Activated T-cell treated with anti-CD3 and anti-CD28 coated beads for 4 hours (primary cell): ENCODE measurements at regions not wholly inside any gene's neighbourhood (a gene's known extent, or its start where the extent isn't known, plus 50 kb on each side); places are given as distances from the start of the nearest gene placed in this dataset.
"Not testable (repeated sequence)": the region's sequence is repeated elsewhere in the genome, so short reads cannot be mapped to it uniquely, and the experiment has no call there.

Source experiments
- DNase-seq: peaks from one replicate; pipeline ENCODE4 v3.0.0-alpha.2; 2020

DNA sequence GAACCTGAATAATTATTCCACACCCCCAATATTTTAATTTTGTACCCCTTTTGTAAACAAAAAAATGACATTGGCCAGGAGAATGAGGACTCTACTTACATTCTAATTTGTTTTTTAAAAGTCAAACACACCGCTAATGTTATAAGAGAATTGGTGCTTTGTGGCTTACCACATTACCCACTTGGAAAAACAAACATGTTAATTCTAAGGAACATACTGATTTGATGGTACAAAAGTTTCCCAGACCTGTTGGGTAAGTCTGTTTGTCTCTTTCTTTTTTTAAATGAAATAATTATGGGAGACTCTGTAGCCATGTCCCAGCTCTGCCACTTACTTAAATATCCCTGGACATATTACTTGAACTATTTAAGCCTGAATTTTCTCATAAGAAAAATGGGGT lies 352.5 kb upstream of the C2CD4B start:
- no peak for DNase-seq

- DNase-seq = not testable (repeated sequence)
Measured at GRCh38 chr15:62518666-62519065, 353.6 kb upstream of the C2CD4B start.

GRCh38 chr15:62519900-62520299 lies 354.8 kb upstream of the C2CD4B start:
- no peak for DNase-seq

DNA sequence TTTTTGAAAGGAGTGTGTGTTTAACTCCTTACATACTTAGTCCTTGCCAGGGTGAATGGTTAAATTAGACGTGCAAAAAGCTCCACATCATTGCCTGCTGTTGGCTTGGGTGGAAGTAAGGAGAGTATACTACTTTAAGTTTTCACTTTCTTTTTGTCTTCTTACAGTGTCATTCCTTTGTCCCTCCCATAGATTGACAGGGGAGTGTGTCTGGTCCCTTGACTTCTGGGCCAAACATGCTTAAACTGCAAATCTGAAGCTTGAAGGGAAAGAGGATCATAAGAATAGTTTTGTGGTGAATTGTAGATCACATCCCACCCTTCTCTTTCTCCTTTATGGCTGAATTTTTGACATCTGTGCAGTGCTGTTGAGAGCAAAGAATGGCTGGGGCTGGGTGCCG lies 355.8 kb upstream of the C2CD4B start:
- DNase-seq = no peak

DNA sequence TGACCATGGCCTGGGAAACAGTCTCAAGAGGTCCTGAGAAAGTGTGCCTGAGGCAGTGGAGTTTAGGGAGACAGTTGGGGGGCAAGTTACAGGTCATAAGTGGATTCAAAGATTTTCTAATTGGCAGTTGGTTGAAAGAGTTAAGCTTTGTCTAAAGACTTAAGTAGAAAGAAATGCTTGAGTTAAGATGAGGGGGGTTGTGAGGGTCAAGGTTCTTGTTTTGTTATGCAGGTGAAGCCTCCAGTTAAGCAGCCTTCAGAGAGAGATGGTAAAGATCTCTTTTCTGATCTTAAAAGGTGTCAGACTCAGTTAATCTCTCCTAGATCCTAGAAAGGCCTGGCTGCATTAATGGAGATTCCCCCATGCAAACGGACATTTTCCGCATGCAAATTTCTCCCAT lies 356.3 kb upstream of the C2CD4B start:
- DNase-seq = no peak

GRCh38 chr15:62524848-62525247 lies 359.8 kb upstream of the C2CD4B start:
- no peak for DNase-seq

- DNase-seq = no peak
Measured at GRCh38 chr15:62527387-62527786, 362.3 kb upstream of the C2CD4B start.

- no peak for DNase-seq
Measured at GRCh38 chr15:62528505-62528904, 363.4 kb upstream of the C2CD4B start.

DNA sequence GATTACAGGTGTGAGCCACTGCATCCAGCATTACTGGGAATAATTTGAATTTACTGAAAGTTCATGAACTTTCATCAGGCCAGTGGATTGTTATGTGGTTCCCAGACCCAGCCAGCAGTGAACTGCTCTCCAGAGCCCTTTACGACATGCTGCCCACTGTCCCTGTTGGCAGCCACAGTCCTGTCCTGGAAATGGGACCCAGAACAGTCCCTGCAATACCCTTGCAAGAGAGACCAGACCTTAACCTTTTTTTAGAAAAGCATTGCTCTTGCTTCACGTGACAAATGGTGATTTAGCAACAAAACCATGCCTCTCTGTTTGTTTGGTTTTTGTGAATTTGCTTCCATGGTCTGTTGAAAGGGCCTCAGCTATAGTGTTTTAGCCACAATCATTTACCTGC lies 367.3 kb upstream of the C2CD4B start:
- DNase-seq = no peak

- no peak for DNase-seq
Measured at GRCh38 chr15:62533687-62534086, 368.6 kb upstream of the C2CD4B start.

DNA sequence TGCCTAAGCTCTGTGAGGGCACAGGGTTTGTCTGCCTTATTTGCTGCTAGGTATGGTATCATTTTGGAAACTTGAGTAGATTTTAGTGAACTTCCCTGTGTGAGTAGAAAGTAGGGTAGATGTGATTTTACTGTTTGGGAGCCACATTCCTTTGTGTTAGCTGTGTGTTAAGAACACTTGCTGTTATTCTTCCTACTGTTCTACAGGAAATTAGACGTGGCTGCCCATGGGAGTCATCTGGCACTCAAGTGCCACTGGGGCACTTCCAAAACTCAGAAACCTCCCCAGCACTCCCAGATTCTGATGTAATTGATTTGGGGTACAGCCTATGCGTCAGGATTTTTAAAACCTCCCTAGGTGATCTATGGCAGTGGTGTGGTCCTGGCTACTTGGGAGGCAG lies 369.9 kb upstream of the C2CD4B start:
- no peak for DNase-seq

DNA sequence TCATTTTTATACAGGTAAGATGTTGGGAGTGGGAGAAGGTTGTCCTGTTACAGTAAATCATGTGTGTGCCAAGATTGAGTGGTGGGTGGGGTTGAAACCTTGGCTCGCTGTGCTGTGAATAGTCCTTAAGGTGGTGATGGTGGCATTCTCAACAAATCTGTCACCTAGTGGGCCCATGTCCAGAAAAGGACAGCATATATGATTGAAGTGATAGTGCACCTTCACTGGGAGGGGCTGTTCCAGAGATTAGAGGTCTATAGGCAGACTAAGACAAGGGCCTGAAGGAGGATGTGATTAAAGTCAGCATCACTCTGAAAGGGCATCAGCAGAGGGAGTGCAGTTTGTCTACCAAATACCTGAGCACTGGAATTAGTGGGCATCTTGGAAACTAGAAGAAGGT lies 374.2 kb upstream of the C2CD4B start:
- DNase-seq = no peak

- no peak for DNase-seq
Measured at GRCh38 chr15:62541250-62541649, 376.2 kb upstream of the C2CD4B start.

DNA sequence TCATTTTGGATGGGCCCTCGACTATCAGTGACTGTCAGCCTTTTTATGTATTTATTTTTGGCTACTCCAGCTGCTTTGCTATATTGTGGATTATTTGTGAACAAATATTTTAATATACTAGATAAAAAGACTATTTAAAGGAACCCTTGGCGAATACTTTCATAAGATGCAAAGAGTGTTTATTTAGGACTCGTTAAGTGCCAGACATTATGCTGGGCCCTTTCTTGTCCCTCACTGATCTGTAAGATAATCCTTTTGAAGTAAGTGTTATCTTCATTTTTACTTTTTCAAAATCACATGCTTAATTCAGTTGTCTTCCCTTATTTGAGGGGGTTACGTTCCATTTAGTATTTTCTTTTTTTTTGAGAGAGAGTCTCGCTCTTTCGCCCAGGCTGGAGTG lies 376.8 kb upstream of the C2CD4B start:
- DNase-seq = no peak

DNA sequence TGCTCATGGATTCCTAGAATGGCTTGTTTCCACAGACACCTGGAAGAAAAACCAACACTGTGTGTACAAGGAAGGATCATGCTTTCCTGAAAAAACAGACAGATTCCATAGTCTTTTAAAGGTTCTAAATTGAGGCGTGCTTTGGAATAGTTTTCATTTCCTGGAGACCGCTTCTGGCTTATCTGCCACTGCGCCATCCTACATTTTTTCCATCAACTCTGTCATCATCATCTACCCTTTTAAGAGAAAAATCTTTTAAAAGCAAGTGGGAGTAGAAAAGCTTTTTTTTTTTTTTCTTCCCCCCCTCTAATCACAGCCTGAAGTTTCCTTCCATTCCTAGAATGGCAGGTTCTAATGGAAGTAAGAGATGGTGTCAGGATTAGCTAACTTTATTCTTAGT lies 379.4 kb upstream of the C2CD4B start:
- no peak for DNase-seq

GRCh38 chr15:62545467-62546227 lies 380.6 kb upstream of the C2CD4B start:
- no peak for DNase-seq

GRCh38 chr15:62546628-62547027 lies 381.5 kb upstream of the C2CD4B start:
- DNase-seq = no peak

DNA sequence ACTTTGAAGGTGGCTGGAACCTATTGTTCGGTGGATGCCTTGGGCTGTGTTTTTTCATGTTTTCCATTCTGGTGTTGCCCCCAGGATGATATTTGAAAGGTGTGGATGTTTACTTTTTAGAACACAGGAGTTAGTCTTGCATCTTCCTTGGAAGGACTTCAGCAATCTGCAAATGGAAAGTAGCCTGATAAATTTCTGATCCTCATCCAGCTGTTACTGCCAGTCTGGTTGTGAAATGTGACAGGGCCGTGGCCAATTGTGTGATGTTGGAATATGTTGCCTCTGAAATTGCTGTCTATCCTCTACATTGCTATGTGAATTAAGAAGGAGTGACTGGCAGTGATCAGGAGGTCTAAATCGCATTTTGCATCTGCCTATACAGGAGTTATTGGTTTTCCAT lies 382.5 kb upstream of the C2CD4B start:
- no peak for DNase-seq

DNA sequence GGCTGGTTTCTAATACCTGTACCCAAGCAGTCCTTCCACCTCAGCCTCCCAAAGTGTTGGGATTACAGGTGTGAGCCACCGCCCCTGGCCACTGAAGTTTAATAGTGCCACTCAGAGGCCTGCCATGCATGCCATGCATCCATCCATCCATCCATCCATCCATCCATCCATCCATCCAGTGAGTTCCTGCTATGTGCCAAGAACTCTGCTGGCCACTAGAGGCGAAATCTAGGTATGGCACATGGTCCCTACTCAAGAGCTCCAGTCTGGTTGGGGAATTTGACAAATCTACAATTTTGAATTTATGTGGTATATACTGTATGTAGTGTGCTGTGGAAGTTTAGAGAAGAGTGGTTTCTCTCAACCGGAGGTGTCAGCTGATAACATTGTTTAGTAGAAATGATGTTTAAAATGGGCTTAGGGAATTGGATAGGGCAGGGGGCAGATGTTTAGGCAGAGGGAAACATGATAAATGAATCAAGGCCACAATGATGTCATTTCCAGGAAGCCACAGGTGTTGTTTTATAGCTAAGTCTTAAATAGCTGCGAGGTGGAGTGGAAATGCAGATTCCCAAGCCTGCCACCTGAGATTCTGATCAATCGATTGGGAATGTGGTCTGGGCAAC lies 384.4 kb upstream of the C2CD4B start:
- DNase-seq = no peak

- DNase-seq = no peak
Measured at GRCh38 chr15:62550106-62550505, 385.0 kb upstream of the C2CD4B start.

- no peak for DNase-seq
Measured at GRCh38 chr15:62552444-62552843, 387.4 kb upstream of the C2CD4B start.

DNA sequence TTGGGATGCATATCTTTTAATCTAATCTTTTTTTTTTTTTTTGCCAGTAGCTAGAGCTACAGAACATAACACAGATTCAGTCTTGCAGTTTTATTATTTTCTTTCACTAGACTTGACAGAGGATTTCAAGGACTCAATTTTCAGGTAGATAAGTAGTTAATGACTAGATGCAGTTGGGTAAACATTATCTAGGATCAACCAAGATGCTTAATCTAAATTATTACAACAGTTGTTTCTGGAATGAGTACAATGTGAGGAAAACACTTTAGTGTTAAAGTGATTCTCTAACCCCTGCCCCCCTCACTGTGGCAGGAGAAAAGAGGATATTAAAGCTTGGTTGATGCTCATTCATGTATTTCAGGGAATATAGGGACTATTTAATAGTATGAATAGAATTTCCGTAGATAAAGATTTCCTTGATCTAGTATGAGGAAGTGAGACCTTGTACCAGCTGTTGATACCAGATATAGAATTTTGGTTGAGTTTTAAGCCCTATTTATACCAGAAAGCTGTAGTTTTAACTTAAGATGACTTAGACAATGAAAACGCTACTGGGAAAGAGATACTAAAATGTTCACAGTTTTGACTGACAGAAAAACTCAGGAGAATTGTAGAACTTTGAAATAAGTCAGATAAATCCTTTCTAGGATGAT lies 389.0 kb upstream of the C2CD4B start:
- DNase-seq = no peak

GRCh38 chr15:62558640-62559380 lies 393.7 kb upstream of the C2CD4B start:
- DNase-seq = no peak

GRCh38 chr15:62559381-62559733 lies 394.3 kb upstream of the C2CD4B start:
- DNase-seq = no peak
